BLaER1 treated with 17β-estradiol and CSF1 and Interleukin-3, amounts not matched to agents 10 nM and 100 nM (cell line): ENCODE measurements at regions not wholly inside any gene's neighbourhood (a gene's known extent, or its start where the extent isn't known, plus 50 kb on each side); places are given as distances from the start of the nearest gene placed in this dataset.

Experiments
- H3K27ac ChIP-seq, 11 experiments: shearing (Covaris generic); formaldehyde crosslinking; 2 replicates each; pipeline ENCODE4 v1.8.1; 2022
- H3K27me3 ChIP-seq, 11 experiments: shearing (Covaris generic); formaldehyde crosslinking; 2 replicates each; pipeline ENCODE4 v1.8.1; 2022
- H3K36me3 ChIP-seq, 11 experiments: shearing (Covaris generic); formaldehyde crosslinking; 2 replicates each; pipeline ENCODE4 v1.8.1; 2022
- H3K4me1 ChIP-seq, 10 experiments: shearing (Covaris generic); formaldehyde crosslinking; 2 replicates each; pipeline ENCODE4 v1.8.1; 2022
- H3K4me2 ChIP-seq, 11 experiments: shearing (Covaris generic); formaldehyde crosslinking; 2 replicates each; pipeline ENCODE4 v1.8.1; 2022
- H3K4me3 ChIP-seq, 10 experiments: shearing (Covaris generic); formaldehyde crosslinking; 2 replicates each; pipeline ENCODE4 v1.8.1; 2022
- H3K9ac ChIP-seq, 11 experiments: shearing (Covaris generic); formaldehyde crosslinking; 2 replicates each; pipeline ENCODE4 v1.8.1; 2022
- H3K9me3 ChIP-seq, 11 experiments: shearing (Covaris generic); formaldehyde crosslinking; replicated peaks in 1 of 11; 2 replicates each; pipeline ENCODE4 v1.8.1; 2022
- H4K20me1 ChIP-seq, 11 experiments: shearing (Covaris generic); formaldehyde crosslinking; 2 replicates each; pipeline ENCODE4 v1.8.1; 2022
- Cebpa-rat ChIP-seq, 11 experiments: shearing (Covaris generic); IDR thresholded peaks; 2 replicates each; pipeline ENCODE4 v1.8.1; 2022

DNA sequence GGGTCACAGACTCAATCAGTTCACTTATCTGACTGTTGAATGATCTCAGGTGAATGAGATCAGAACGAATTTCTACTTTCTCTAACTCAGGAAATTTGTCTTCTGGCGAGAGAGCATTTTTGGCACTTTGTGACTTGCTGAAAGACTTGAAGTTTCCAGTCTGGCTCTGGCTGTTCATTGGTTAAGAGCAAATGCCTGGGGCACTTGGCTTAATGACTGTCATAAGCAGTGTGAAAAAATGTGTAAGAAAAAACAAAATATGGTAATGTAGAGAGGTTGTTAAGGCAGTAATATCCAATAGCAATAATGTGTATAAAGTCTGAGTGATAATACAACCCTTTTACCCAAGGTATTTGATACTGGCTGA is 71.3 kb upstream of the PGRMC2 start:
- Histone ChIP-seq H3K36me3 (no peaks in the 10 kb centered on the region; a peak in 1 of 22 replicates), H3K27me3 (no peaks in the 10 kb centered on the region), H3K4me3 (no peak overlapping the region), H3K4me2 (no peak overlapping the region), H3K9me3 (no peaks in the 10 kb centered on the region), H4K20me1 (no peaks in the 10 kb centered on the region), H3K4me1 (peaks cover 0 to 4% (median 0%) of the 10 kb centered on the region in 10 experiments; a peak in 1 of 20 replicates), H3K9ac (no peak overlapping the region), H3K27ac (no peak overlapping the region)
- TF ChIP-seq Cebpa-rat (IDR thresholded peaks at IDR 0.05) = no peak

DNA sequence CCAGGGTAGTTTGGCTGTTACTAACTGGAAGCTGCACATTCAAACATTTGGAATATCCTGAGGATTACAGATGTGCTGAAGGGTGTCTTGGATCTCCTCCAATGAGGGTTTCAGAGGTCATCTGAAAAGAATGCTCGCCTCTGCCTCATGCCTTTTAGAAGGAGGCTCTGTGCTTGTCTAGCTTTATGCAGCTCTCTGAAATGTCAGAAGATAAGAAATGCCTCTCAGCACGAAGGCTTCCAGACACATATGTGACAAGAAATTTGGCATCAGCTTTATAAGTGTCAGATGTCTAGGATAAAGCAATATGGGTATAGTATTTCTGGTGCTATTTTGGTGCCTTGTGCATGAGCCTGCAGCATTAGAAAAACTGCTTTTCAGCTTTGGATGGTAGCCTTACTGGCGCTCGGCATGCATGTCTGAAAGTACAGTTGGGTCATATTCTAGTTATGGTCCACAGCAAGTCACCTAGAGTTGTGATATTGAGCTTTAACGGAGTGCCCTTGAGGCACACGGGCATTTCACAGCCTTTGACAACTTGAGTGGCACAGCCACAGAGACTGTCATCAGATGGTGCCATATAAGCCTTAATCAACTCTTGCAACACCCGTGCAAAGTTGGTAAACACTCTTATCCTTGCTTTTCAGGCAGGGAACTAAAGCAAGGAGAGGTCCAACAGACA is 70.8 kb upstream of the PGRMC2 start:
- Histone ChIP-seq H3K36me3 (no peaks in the 10 kb centered on the region; a peak in 1 of 22 replicates), H3K4me3 (no peak overlapping the region), H3K9me3 (no peaks in the 10 kb centered on the region), H3K9ac (no peak overlapping the region), H3K4me2 (no peak overlapping the region), H3K27me3 (no peaks in the 10 kb centered on the region), H4K20me1 (no peaks in the 10 kb centered on the region), H3K4me1 (peaks cover 0 to 4% (median 0%) of the 10 kb centered on the region in 10 experiments; a peak in 1 of 20 replicates), H3K27ac (no peak overlapping the region)
- TF ChIP-seq Cebpa-rat (IDR thresholded peaks at IDR 0.05) = no peak

DNA sequence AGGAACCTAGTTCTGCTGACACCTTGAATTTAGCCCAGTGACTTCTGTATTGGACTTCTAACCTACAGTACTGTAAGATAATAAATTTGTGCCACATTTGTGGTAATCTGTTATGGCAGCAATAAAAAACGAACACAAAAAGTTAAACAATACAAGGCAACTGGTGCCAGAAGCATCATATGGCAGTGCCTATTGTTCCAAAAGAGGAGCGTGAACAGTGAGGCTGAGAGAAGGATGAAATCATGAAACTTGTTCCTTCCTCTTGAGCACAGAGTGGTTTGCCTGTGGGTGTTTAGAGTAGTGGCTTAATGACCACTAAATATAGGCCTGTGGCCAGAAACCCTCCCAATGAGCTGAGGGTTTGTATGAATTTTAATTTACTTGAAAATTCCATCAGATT is 69.7 kb upstream of the PGRMC2 start:
- TF ChIP-seq Cebpa-rat (IDR thresholded peaks at IDR 0.05) = no peak
- Histone ChIP-seq H3K4me1 (peaks cover 0 to 4% (median 0%) of the 10 kb centered on the region in 10 experiments; a peak in 1 of 20 replicates), H3K36me3 (no peaks in the 10 kb centered on the region; a peak in 1 of 22 replicates), H3K27me3 (no peaks in the 10 kb centered on the region), H3K4me3 (no peak overlapping the region), H3K9ac (no peak overlapping the region), H3K9me3 (no peaks in the 10 kb centered on the region), H3K27ac (no peak overlapping the region), H3K4me2 (no peak overlapping the region), H4K20me1 (no peaks in the 10 kb centered on the region)

DNA sequence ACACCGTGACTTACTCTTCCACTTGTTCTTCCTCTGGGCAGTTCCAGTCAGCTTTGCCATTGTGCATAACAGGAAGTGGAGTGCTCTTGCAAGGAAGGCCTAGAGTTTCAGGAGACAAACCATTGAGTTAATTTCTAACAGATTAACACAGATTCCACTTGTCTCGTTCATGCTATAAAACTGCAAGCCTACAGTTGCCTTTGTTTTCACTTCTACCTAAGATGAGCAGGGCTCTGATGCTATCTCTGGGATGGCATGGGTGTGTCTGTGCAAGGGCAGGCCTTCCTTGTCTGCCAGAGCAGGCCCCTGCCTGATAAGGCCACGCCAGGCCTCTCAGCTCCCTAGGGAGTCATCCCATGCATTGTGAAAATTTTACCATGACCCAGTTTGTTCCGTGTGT is 67.7 kb upstream of the PGRMC2 start:
- H3K4me1 ChIP-seq = peaks cover 0 to 4% (median 0%) of the 10 kb centered on the region in 10 experiments; a peak in 1 of 20 replicates
- H3K27ac ChIP-seq = no peak overlapping the region
- no peaks in the 10 kb centered on the region for H3K9me3 ChIP-seq
- no peak overlapping the region for H3K9ac ChIP-seq
- H3K36me3 ChIP-seq = no peaks in the 10 kb centered on the region; a peak in 1 of 22 replicates
- no peak overlapping the region for H3K4me2 ChIP-seq
- TF ChIP-seq Cebpa-rat (IDR thresholded peaks at IDR 0.05) = no peak
- H4K20me1 ChIP-seq = no peaks in the 10 kb centered on the region
- no peak overlapping the region for H3K4me3 ChIP-seq
- no peaks in the 10 kb centered on the region for H3K27me3 ChIP-seq

DNA sequence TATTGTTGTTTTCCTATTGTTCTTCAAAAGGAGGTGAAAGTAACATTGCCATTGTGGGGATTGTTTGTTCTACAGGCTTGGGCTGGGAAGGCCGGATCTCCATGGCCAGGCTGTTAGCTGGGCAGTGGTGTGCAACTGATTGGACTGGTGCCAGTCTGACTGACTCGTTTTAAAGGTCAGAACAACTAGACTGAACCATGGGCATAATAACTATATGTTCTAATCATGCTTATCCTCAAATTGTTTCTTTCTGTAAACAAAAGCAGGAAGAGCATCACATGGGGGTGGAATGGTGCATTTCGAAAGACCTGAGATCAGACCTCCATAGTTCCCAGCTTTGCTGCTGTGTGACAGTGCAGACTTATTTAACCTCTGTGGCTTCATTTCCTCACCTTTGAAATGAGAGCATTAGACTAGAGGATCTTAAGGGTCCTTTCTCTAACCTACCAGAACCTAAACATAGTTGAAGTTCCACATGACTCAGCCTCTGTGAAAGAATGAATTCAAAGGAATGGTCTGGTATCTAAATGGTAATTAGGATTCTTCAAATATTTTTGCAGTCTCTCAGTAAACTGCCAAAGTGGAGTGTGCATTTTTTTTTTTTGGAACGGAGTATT is 66.7 kb upstream of the PGRMC2 start:
- Histone ChIP-seq H3K9me3 (no peaks in the 10 kb centered on the region), H3K36me3 (no peaks in the 10 kb centered on the region; a peak in 1 of 22 replicates), H4K20me1 (no peaks in the 10 kb centered on the region), H3K27me3 (no peaks in the 10 kb centered on the region), H3K4me3 (no peak overlapping the region), H3K27ac (no peak overlapping the region), H3K4me1 (peaks cover 0 to 4% (median 0%) of the 10 kb centered on the region in 10 experiments; a peak in 1 of 20 replicates), H3K9ac (no peak overlapping the region), H3K4me2 (peak overlapping the region in 1 of 11 experiments; percentile 2; a peak in 1 of 22 replicates)
- no peak for TF ChIP-seq Cebpa-rat (IDR thresholded peaks at IDR 0.05)

DNA sequence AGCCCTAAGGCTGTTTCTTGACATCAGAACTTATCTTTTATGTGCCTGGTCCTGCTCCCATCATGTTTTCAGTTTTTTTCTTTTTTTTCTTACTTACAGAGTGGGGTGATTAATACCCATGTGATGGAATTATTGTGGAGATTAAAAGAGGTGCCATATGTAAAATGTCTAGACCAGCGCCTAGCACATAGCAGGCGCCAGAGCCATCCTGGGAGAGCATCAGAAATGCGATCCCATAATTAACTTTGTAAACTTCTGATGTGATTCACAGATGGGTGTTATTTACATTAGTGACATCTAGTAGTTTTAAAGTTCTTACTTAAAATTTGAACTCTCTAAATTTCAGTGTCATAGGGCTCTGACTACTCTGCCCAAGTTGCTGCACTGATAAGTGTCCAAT is 66.2 kb upstream of the PGRMC2 start:
- H4K20me1 ChIP-seq = no peaks in the 10 kb centered on the region
- no peak overlapping the region for H3K4me3 ChIP-seq
- no peak for TF ChIP-seq Cebpa-rat (IDR thresholded peaks at IDR 0.05)
- no peaks in the 10 kb centered on the region; a peak in 1 of 22 replicates for H3K36me3 ChIP-seq
- no peak overlapping the region for H3K27ac ChIP-seq
- no peak overlapping the region for H3K9ac ChIP-seq
- no peaks in the 10 kb centered on the region for H3K27me3 ChIP-seq
- peaks cover 0 to 4% (median 0%) of the 10 kb centered on the region in 10 experiments; a peak in 1 of 20 replicates for H3K4me1 ChIP-seq
- H3K9me3 ChIP-seq = no peaks in the 10 kb centered on the region
- no peak overlapping the region for H3K4me2 ChIP-seq

DNA sequence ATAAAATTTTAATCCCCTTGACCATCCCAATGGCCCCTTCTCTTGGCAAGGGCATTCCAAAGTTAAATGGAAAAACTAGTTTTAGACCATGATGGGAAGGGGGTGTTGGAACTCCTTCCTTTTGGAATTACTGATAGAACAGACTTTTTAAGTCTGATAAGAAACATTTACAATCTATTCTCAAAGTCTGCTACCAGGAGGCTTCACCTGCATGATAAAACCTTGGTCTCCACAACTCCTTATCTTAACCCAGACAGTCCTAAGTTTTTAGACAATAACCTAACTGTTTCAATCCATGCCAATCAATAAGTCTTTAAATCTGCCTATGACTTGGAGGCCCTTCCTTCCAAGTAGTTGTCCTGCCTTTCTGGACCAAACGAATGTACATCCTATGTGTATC is 63.9 kb upstream of the PGRMC2 start:
- Histone ChIP-seq H3K9ac (no peak overlapping the region), H3K27me3 (no peaks in the 10 kb centered on the region), H3K4me3 (no peak overlapping the region), H4K20me1 (no peaks in the 10 kb centered on the region), H3K9me3 (no peaks in the 10 kb centered on the region), H3K4me2 (no peak overlapping the region), H3K36me3 (no peaks in the 10 kb centered on the region), H3K27ac (no peak overlapping the region), H3K4me1 (peaks cover 0 to 4% (median 0%) of the 10 kb centered on the region in 10 experiments; a peak in 1 of 20 replicates)
- TF ChIP-seq Cebpa-rat (IDR thresholded peaks at IDR 0.05) = no peak

DNA sequence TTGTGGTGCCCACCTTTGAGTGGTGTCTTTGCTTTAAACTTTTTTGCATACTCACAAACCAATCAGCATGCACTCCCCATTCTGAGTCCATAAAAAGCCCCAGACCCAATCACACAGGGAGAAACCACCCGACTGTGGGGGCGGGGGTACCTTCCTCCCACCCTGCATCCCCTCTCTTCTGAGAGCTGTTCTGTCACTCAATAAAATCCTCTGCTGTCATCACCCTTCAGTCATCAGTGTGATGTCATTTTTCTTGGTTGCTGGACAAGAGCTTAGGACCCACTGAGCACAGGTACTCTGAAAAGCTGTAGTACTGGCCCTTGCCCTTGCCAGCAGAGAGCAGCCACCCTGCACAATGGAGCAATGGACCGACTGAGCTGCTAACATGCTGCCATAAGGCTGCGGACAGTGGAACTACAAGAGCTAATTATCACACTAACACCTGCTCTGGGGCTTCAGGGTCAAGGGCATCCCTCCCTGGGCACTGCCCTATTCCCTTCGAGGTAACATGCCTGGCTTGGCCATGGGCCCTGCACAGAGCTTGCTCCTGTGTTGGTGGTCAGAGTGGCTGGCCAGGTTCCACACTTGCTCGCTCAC is 62.9 kb upstream of the PGRMC2 start:
- peaks cover 0 to 5% (median 2%) of the 10 kb centered on the region in 11 experiments; a peak in 6 of 22 replicates for H3K9me3 ChIP-seq

DNA sequence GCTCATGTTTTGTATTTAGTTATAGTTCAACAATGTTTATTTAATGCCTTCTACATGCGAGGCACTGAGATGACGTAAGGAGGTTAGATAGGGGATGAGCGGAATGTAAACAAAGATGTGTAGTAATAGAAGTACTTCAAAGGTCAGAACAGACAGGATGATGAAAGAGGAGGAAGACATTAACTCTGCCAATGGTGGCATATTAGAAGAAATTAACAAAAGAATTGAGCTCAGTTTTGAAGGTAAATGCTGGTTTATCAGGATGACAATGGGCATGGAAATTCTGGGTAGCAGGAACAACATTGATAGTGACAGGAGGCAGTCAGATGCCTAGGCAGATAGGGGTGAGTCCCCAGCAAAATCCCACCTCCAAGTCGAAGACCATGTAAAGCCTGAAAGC is 62.3 kb upstream of the PGRMC2 start:
- Histone ChIP-seq H3K4me3 (no peak overlapping the region), H3K36me3 (no peaks in the 10 kb centered on the region), H3K4me2 (no peak overlapping the region), H3K4me1 (0 out of 20 replicates have a peak, but pooled peaks cover 0 to 4% (median 0%) of the 10 kb centered on the region in 10 experiments), H4K20me1 (no peaks in the 10 kb centered on the region), H3K9me3 (peaks cover 0 to 9% (median 5%) of the 10 kb centered on the region in 11 experiments; a peak in 6 of 22 replicates), H3K27ac (no peak overlapping the region), H3K9ac (no peak overlapping the region), H3K27me3 (no peaks in the 10 kb centered on the region)
- no peak for TF ChIP-seq Cebpa-rat (IDR thresholded peaks at IDR 0.05)

More for the DNA sequence above, 62.9 kb upstream of the PGRMC2 start:
- Histone ChIP-seq H3K4me3 (no peak overlapping the region), H3K4me2 (no peak overlapping the region), H3K36me3 (no peaks in the 10 kb centered on the region), H3K9ac (no peak overlapping the region), H3K27me3 (no peaks in the 10 kb centered on the region), H4K20me1 (no peaks in the 10 kb centered on the region), H3K4me1 (peaks cover 0 to 4% (median 0%) of the 10 kb centered on the region in 10 experiments; a peak in 1 of 20 replicates), H3K27ac (no peak overlapping the region)
- no peak for TF ChIP-seq Cebpa-rat (IDR thresholded peaks at IDR 0.05)
